ENCODE measurements at regions not wholly inside any gene's neighbourhood (a gene's known extent, or its start where the extent isn't known, plus 50 kb on each side); places are given as distances from the start of the nearest gene placed in this dataset.

DNA sequence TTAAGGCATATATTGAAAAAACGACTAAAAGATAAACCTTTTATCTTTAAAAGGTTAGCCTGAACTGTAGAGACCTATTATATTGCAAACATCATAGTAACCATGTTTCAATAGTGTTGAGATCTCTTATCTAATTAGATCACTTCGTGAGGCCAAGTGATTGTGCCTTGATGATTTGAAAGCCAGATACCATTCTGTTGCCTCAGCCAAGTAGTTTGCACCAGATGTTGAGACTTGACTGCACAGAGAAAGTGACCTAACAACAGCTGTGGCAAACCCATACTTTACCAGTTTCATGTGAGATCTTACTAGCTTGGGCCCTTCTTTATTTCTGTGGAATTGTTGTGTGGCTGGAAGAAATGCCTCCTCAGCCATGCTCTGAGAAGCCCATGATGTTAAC is 717.3 kb downstream of the KCNJ2 start (continued):
- TF ChIP-seq, protein P1, sequence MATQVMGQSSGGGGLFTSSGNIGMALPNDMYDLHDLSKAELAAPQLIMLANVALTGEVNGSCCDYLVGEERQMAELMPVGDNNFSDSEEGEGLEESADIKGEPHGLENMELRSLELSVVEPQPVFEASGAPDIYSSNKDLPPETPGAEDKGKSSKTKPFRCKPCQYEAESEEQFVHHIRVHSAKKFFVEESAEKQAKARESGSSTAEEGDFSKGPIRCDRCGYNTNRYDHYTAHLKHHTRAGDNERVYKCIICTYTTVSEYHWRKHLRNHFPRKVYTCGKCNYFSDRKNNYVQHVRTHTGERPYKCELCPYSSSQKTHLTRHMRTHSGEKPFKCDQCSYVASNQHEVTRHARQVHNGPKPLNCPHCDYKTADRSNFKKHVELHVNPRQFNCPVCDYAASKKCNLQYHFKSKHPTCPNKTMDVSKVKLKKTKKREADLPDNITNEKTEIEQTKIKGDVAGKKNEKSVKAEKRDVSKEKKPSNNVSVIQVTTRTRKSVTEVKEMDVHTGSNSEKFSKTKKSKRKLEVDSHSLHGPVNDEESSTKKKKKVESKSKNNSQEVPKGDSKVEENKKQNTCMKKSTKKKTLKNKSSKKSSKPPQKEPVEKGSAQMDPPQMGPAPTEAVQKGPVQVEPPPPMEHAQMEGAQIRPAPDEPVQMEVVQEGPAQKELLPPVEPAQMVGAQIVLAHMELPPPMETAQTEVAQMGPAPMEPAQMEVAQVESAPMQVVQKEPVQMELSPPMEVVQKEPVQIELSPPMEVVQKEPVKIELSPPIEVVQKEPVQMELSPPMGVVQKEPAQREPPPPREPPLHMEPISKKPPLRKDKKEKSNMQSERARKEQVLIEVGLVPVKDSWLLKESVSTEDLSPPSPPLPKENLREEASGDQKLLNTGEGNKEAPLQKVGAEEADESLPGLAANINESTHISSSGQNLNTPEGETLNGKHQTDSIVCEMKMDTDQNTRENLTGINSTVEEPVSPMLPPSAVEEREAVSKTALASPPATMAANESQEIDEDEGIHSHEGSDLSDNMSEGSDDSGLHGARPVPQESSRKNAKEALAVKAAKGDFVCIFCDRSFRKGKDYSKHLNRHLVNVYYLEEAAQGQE (IDR thresholded peaks at IDR 0.05; ENCODE audit: unreplicated experiment) = no peak
- no peak for TF ChIP-seq ZNF331 (CRISPR knock-in tag; IDR thresholded peaks at IDR 0.05; ENCODE audit: low read depth)
- no peak for TF ChIP-seq STAT1 (IDR thresholded peaks at IDR 0.05; ENCODE audit: unreplicated experiment)
- no peak for TF ChIP-seq NANOG (IDR thresholded peaks at IDR 0.05; ENCODE audit: borderline replicate concordance)
- TF ChIP-seq, protein P2, sequence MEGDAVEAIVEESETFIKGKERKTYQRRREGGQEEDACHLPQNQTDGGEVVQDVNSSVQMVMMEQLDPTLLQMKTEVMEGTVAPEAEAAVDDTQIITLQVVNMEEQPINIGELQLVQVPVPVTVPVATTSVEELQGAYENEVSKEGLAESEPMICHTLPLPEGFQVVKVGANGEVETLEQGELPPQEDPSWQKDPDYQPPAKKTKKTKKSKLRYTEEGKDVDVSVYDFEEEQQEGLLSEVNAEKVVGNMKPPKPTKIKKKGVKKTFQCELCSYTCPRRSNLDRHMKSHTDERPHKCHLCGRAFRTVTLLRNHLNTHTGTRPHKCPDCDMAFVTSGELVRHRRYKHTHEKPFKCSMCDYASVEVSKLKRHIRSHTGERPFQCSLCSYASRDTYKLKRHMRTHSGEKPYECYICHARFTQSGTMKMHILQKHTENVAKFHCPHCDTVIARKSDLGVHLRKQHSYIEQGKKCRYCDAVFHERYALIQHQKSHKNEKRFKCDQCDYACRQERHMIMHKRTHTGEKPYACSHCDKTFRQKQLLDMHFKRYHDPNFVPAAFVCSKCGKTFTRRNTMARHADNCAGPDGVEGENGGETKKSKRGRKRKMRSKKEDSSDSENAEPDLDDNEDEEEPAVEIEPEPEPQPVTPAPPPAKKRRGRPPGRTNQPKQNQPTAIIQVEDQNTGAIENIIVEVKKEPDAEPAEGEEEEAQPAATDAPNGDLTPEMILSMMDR (conservative IDR thresholded peaks at IDR 0.05; ENCODE audit: low read depth in 2 of 2) = no peak

DNA sequence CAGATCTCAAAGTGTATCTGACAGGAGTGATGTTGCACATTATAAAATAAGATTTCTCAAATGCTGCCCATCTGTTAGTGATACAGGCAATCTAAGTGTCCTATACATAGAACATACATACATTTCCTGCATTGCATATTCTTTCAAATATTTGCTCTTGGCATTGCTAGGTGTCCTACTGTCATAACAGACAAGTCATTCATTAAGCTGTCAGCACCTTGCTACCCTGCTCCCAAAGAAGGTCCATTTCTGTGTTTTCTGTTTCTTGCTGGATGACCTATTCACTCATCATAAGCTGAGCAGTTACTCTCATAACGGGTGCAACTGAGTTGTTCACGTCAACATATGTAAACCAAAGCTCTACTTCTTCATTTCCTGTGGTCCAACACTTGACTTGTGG is 719.0 kb downstream of the KCNJ2 start:
- H3K9me3 Mint-ChIP-seq = no peaks in the 10 kb centered on the region; the same call in 2 of the 3 replicates
- no peaks in the 10 kb centered on the region for H3K4me1 Mint-ChIP-seq
- H3K4me3 ChIP-seq = no peak overlapping the region
- H3K4me2 ChIP-seq = no peak overlapping the region
- no peaks in the 10 kb centered on the region for H3K79me2 ChIP-seq (replicated peaks; ENCODE audit: insufficient read depth)
- no peaks in the 10 kb centered on the region for H3K27me3 ChIP-seq (ENCODE audit: insufficient read depth)
- no peaks in the 10 kb centered on the region for H4K20me1 ChIP-seq (replicated peaks; ENCODE audit: insufficient read depth)
- H3K4me1 ChIP-seq (ENCODE audit: insufficient read depth) = no peaks in the 10 kb centered on the region
- H3K9me2 ChIP-seq (ENCODE audit: insufficient read depth) = no peaks in the 10 kb centered on the region
- H3K4me3 Mint-ChIP-seq = no peak overlapping the region
- ATAC-seq = no peak
- no peak overlapping the region for H2AFZ ChIP-seq
- H3K27ac Mint-ChIP-seq = no peak overlapping the region
- no peak for DNase-seq (ENCODE audit: low spot score)
- peaks cover 5% of the 10 kb centered on the region; the same call in 1 of the 3 replicates for H3K36me3 Mint-ChIP-seq (ENCODE audit: low read depth)
- H3F3A ChIP-seq (replicated peaks; ENCODE audit: low read depth) = no peaks in the 10 kb centered on the region
- no peaks in the 10 kb centered on the region for H3K36me3 ChIP-seq (ENCODE audit: insufficient read depth)
- no peak overlapping the region for H3K27ac ChIP-seq (ENCODE audit: low read depth)
- H3K27me3 Mint-ChIP-seq (ENCODE audit: insufficient read depth, low read depth, poor library complexity) = no peaks in the 10 kb centered on the region
- TF ChIP-seq CREB1 (CRISPR knock-in tag; IDR thresholded peaks at IDR 0.05; ENCODE audit: low read depth) = no peak
- TF ChIP-seq POLR2AphosphoS5 (IDR thresholded peaks at IDR 0.05; ENCODE audit: low read depth) = no peak
- TF ChIP-seq, protein P3, sequence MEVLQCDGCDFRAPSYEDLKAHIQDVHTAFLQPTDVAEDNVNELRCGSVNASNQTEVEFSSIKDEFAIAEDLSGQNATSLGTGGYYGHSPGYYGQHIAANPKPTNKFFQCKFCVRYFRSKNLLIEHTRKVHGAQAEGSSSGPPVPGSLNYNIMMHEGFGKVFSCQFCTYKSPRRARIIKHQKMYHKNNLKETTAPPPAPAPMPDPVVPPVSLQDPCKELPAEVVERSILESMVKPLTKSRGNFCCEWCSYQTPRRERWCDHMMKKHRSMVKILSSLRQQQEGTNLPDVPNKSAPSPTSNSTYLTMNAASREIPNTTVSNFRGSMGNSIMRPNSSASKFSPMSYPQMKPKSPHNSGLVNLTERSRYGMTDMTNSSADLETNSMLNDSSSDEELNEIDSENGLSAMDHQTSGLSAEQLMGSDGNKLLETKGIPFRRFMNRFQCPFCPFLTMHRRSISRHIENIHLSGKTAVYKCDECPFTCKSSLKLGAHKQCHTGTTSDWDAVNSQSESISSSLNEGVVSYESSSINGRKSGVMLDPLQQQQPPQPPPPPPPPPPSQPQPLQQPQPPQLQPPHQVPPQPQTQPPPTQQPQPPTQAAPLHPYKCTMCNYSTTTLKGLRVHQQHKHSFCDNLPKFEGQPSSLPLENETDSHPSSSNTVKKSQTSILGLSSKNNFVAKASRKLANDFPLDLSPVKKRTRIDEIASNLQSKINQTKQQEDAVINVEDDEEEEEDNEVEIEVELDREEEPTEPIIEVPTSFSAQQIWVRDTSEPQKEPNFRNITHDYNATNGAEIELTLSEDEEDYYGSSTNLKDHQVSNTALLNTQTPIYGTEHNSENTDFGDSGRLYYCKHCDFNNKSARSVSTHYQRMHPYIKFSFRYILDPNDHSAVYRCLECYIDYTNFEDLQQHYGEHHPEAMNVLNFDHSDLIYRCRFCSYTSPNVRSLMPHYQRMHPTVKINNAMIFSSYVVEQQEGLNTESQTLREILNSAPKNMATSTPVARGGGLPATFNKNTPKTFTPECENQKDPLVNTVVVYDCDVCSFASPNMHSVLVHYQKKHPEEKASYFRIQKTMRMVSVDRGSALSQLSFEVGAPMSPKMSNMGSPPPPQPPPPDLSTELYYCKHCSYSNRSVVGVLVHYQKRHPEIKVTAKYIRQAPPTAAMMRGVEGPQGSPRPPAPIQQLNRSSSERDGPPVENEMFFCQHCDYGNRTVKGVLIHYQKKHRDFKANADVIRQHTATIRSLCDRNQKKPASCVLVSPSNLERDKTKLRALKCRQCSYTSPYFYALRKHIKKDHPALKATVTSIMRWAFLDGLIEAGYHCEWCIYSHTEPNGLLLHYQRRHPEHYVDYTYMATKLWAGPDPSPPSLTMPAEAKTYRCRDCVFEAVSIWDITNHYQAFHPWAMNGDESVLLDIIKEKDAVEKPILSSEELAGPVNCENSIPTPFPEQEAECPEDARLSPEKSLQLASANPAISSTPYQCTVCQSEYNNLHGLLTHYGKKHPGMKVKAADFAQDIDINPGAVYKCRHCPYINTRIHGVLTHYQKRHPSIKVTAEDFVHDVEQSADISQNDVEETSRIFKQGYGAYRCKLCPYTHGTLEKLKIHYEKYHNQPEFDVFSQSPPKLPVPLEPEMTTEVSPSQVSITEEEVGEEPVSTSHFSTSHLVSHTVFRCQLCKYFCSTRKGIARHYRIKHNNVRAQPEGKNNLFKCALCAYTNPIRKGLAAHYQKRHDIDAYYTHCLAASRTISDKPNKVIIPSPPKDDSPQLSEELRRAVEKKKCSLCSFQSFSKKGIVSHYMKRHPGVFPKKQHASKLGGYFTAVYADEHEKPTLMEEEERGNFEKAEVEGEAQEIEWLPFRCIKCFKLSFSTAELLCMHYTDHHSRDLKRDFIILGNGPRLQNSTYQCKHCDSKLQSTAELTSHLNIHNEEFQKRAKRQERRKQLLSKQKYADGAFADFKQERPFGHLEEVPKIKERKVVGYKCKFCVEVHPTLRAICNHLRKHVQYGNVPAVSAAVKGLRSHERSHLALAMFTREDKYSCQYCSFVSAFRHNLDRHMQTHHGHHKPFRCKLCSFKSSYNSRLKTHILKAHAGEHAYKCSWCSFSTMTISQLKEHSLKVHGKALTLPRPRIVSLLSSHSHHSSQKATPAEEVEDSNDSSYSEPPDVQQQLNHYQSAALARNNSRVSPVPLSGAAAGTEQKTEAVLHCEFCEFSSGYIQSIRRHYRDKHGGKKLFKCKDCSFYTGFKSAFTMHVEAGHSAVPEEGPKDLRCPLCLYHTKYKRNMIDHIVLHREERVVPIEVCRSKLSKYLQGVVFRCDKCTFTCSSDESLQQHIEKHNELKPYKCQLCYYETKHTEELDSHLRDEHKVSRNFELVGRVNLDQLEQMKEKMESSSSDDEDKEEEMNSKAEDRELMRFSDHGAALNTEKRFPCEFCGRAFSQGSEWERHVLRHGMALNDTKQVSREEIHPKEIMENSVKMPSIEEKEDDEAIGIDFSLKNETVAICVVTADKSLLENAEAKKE (CRISPR knock-in tag; IDR thresholded peaks at IDR 0.05) = no peak
- no peak for TF ChIP-seq ZNF114 (CRISPR knock-in tag; IDR thresholded peaks at IDR 0.05)
- TF ChIP-seq, protein P4, sequence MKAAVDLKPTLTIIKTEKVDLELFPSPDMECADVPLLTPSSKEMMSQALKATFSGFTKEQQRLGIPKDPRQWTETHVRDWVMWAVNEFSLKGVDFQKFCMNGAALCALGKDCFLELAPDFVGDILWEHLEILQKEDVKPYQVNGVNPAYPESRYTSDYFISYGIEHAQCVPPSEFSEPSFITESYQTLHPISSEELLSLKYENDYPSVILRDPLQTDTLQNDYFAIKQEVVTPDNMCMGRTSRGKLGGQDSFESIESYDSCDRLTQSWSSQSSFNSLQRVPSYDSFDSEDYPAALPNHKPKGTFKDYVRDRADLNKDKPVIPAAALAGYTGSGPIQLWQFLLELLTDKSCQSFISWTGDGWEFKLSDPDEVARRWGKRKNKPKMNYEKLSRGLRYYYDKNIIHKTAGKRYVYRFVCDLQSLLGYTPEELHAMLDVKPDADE (IDR thresholded peaks at IDR 0.05) = no peak
- TF ChIP-seq JUNB (IDR thresholded peaks at IDR 0.05; ENCODE audit: unreplicated experiment) = no peak

Data from GM23338 (cell line).